CD14-positive monocyte (primary cell): ENCODE measurements at regions not wholly inside any gene's neighbourhood (a gene's known extent, or its start where the extent isn't known, plus 50 kb on each side); places are given as distances from the start of the nearest gene placed in this dataset.

Source experiments
- DNase-seq, 3 donors: peaks; one replicate each; pipeline ENCODE4 v3.0.0-alpha.2; 2011 to 2022
- H2AFZ ChIP-seq: 2 replicates; pipeline ENCODE4 v1.6.0; 2012; ENCODE audit warnings: mild to moderate bottlenecking, low read depth, low read length, inconsistent platforms; ENCODE audit not compliant: insufficient read depth, poor library complexity, severe bottlenecking
- H3K27ac ChIP-seq, 2 donors: 1 replicate in 1 of 2; 2 replicates in 1 of 2; pipeline ENCODE4 v1.5.1; 2012 to 2013; ENCODE audit warnings: low read length in 2 of 2, control low read depth in 1 of 2, inconsistent platforms in 1 of 2, low read depth in 1 of 2, mild to moderate bottlenecking in 1 of 2
- H3K27me3 ChIP-seq, 2 donors: one replicate each; pipeline versions ENCODE4 v1.6.0 to v1.6.1; 2011 to 2013; ENCODE audit warnings: low read length in 2 of 2; ENCODE audit not compliant: control insufficient read depth in 2 of 2, insufficient read depth in 2 of 2
- H3K36me3 ChIP-seq, 2 donors: replicated peaks in 1 of 2; 1 replicate in 1 of 2; 2 replicates in 1 of 2; pipeline versions ENCODE4 v1.5.1 to v1.6.1; 2012 to 2013; ENCODE audit warnings: low read length in 2 of 2, control low read depth in 1 of 2, inconsistent platforms in 1 of 2, mild to moderate bottlenecking in 1 of 2; ENCODE audit not compliant: insufficient read depth in 2 of 2, control insufficient read depth in 1 of 2
- H3K4me1 ChIP-seq, 2 donors: 1 replicate in 1 of 2; 2 replicates in 1 of 2; pipeline versions ENCODE4 v1.5.1 to v1.6.1; 2012 to 2013; ENCODE audit warnings: low read length in 2 of 2, control low read depth in 1 of 2, inconsistent platforms in 1 of 2, mild to moderate bottlenecking in 1 of 2, moderate library complexity in 1 of 2; ENCODE audit not compliant: insufficient read depth in 2 of 2, control insufficient read depth in 1 of 2
- H3K4me2 ChIP-seq: replicated peaks from 2 replicates; pipeline ENCODE3; 2012; ENCODE audit warnings: low read length, moderate library complexity, mild to moderate bottlenecking; ENCODE audit not compliant: poor library complexity, severe bottlenecking; ENCODE audit errors: extremely low read depth
- H3K4me3 ChIP-seq, 3 experiments: fragments of 200-600 bp in 1 of 3; sonication (generic) in 1 of 3; replicated peaks in 1 of 3; 1 replicate in 2 of 3; 2 replicates in 1 of 3; pipeline ENCODE4 v1.5.1; 2011 to 2013; ENCODE audit warnings: low read length in 3 of 3, mild to moderate bottlenecking in 3 of 3, control low read depth in 2 of 3, low read depth in 2 of 3, inconsistent platforms in 1 of 3, moderate library complexity in 1 of 3
- H3K79me2 ChIP-seq: 2 replicates; pipeline ENCODE4 v1.6.0; 2012; ENCODE audit warnings: mild to moderate bottlenecking, control low read depth, inconsistent platforms, low read length, moderate library complexity; ENCODE audit not compliant: insufficient read depth
- H3K9ac ChIP-seq: 2 replicates; pipeline ENCODE4 v1.6.0; 2017; ENCODE audit warnings: low read length, mild to moderate bottlenecking; ENCODE audit not compliant: insufficient read depth, poor library complexity, severe bottlenecking
- H3K9me3 ChIP-seq, 2 donors: replicated peaks in 1 of 2; 1 replicate in 1 of 2; 2 replicates in 1 of 2; pipeline versions ENCODE4 v1.5.1 to v1.6.1; 2012 to 2013; ENCODE audit warnings: low read length in 2 of 2, control low read depth in 1 of 2; ENCODE audit not compliant: control insufficient read depth in 1 of 2, insufficient read depth in 1 of 2
- H4K20me1 ChIP-seq: 2 replicates; pipeline ENCODE4 v1.6.0; 2012; ENCODE audit warnings: mild to moderate bottlenecking, low read length, control low read depth, moderate library complexity; ENCODE audit not compliant: insufficient read depth
- H3K27ac Mint-ChIP-seq, 7 donors: one replicate each; pipeline ENCODE4 v1.8.0; 2020; ENCODE audit warnings: mild to moderate bottlenecking in 7 of 7, mixed read lengths in 7 of 7, moderate library complexity in 6 of 7, inconsistent platforms in 2 of 7
- H3K27me3 Mint-ChIP-seq, 3 donors: one replicate each; pipeline ENCODE4 v1.8.0; 2021 to 2022; ENCODE audit warnings: low read depth in 3 of 3, mild to moderate bottlenecking in 3 of 3, mixed read lengths in 3 of 3, moderate library complexity in 3 of 3, inconsistent platforms in 1 of 3
- H3K36me3 Mint-ChIP-seq, 2 donors: one replicate each; pipeline ENCODE4 v1.8.0; 2020; ENCODE audit warnings: mixed read lengths in 2 of 2, inconsistent platforms in 1 of 2, mild to moderate bottlenecking in 1 of 2
- H3K4me1 Mint-ChIP-seq: one replicate; pipeline ENCODE4 v1.8.0; 2020; ENCODE audit warnings: mild to moderate bottlenecking, mixed read lengths
- H3K4me3 Mint-ChIP-seq, 2 donors: one replicate each; pipeline ENCODE4 v1.8.0; 2020; ENCODE audit warnings: mild to moderate bottlenecking in 2 of 2, mixed read lengths in 2 of 2, moderate library complexity in 1 of 2
- H3K9me3 Mint-ChIP-seq, 7 donors: one replicate each; pipeline ENCODE4 v1.8.0; 2020 to 2022; ENCODE audit warnings: mixed read lengths in 7 of 7, mild to moderate bottlenecking in 6 of 7, moderate library complexity in 6 of 7, inconsistent platforms in 2 of 7
- CTCF ChIP-seq: fragments of 200-600 bp; IDR thresholded peaks from one replicate; pipeline ENCODE4 v1.8.0; 2022; ENCODE audit warnings: antibody characterized with exemption, mild to moderate bottlenecking
- WGBS: methylation state at CpG from one replicate; pipeline ENCODE4 v1.1.5; 2013; ENCODE audit warnings: missing lambda C conversion rate; ENCODE audit not compliant: insufficient coverage; 5-methylcytosine and 5-hydroxymethylcytosine counted together
- intact Hi-C, 2 donors: fragments of 100-400 bp; cut with micrococcal nuclease; formaldehyde crosslinking; loops; one replicate each; pipeline versions ENCODE4 v1.15.0 to v1.15.1; 2023

DNA sequence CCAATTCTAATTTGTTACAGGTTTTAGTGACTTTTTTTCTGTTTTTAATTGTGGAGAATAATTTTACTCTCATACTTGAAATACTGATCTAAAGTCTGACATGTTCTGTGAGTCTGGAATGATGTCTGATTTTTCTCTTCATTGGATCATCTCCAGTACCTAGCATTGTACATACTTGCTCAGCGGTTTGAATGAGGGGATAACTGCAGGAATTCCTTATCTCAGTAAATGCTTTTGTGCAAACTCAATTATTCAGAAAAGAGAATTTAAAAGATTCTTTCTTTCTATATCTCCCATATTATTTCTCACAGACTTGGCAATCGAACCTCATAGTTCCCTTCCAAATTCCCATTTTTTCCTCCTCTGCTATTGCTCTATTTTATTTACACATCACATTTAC is 397.9 kb upstream of the SGCD start:
- H3K27ac Mint-ChIP-seq: no peak overlapping the region
- no peak for DNase-seq
- no peak overlapping the region for H2AFZ ChIP-seq
- 78% methylated on average over 1 of the region's 2 CpGs for WGBS
- H3K9me3 ChIP-seq: no peaks in the 10 kb centered on the region
- H3K36me3 Mint-ChIP-seq: no peaks in the 10 kb centered on the region
- no peaks in the 10 kb centered on the region for H3K79me2 ChIP-seq
- no peak overlapping the region for H3K4me3 ChIP-seq
- H3K9me3 Mint-ChIP-seq: peaks cover 0 to 2% (median 0%) of the 10 kb centered on the region in 7 donors
- H3K36me3 ChIP-seq: no peaks in the 10 kb centered on the region
- H3K9ac ChIP-seq: no peak overlapping the region
- no peaks in the 10 kb centered on the region for H3K4me1 ChIP-seq
- H3K27ac ChIP-seq: no peak overlapping the region
- no peaks in the 10 kb centered on the region for H3K27me3 ChIP-seq
- no peak overlapping the region for H3K4me3 Mint-ChIP-seq
- H3K4me2 ChIP-seq: no peak overlapping the region
- no peaks in the 10 kb centered on the region for H3K4me1 Mint-ChIP-seq
- TF ChIP-seq CTCF: no peak
- no peaks in the 10 kb centered on the region for H4K20me1 ChIP-seq
- intact Hi-C loops: no loop called here
- peaks cover 0 to 1% (median 0%) of the 10 kb centered on the region in 3 donors for H3K27me3 Mint-ChIP-seq

- H4K20me1 ChIP-seq: no peaks in the 10 kb centered on the region
- H3K4me1 ChIP-seq: no peaks in the 10 kb centered on the region
- H3K36me3 Mint-ChIP-seq: no peaks in the 10 kb centered on the region
- no peak overlapping the region for H2AFZ ChIP-seq
- TF ChIP-seq CTCF: no peak
- H3K4me1 Mint-ChIP-seq: no peaks in the 10 kb centered on the region
- H3K4me3 Mint-ChIP-seq: no peak overlapping the region
- no peak overlapping the region for H3K27ac ChIP-seq
- no CpG with 5 or more reads among the region's 1 CpG for WGBS
- intact Hi-C loops: no loop called here
- H3K9ac ChIP-seq: no peak overlapping the region
- H3K4me2 ChIP-seq: no peak overlapping the region
- no peaks in the 10 kb centered on the region for H3K79me2 ChIP-seq
- H3K9me3 Mint-ChIP-seq: peaks cover 0 to 2% (median 0%) of the 10 kb centered on the region in 7 donors
- no peaks in the 10 kb centered on the region for H3K9me3 ChIP-seq
- no peak overlapping the region for H3K27ac Mint-ChIP-seq
- H3K27me3 ChIP-seq: no peaks in the 10 kb centered on the region
- H3K27me3 Mint-ChIP-seq: peaks cover 0 to 2% (median 0%) of the 10 kb centered on the region in 3 donors
- H3K4me3 ChIP-seq: no peak overlapping the region
- H3K36me3 ChIP-seq: no peaks in the 10 kb centered on the region
- DNase-seq: no peak
These were observed 392.0 kb upstream of the SGCD start for GRCh38 chr5:155934964-155935363.
